ENCODE measurements at regions not wholly inside any gene's neighbourhood (a gene's known extent, or its start where the extent isn't known, plus 50 kb on each side); places are given as distances from the start of the nearest gene placed in this dataset.

DNA sequence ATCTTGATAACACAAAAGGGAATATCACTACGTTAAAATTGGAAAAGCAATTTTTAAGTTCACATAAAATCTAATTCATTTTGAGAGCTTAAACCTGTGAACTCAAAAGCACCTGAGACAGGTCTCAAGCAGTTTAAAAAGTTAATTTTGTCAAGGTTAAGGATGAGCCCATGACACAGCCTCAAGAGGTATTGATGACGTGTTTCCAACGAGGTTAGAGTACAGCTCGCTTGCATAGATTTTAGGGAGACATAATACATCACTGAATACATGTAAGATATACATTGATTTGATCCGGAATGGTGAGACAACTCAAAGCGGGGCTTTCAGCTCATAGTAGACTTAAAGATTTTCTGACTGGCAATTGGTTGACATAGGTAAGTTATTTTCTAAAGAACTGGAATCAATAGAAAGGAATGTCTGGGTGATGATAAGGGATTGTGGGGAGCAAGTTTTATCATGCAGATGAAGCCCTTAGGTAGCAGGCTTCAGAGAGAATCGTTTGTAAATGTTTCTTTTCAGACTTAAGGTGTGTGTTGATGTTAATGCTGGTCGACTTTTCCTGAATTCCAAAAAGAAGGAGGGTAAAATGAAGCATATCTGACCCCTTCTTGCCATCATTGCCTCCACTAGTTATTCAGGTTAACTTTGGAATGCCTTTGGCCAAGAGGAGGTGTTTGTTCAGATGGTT, 2890.6 kb downstream of the PCDH9 start:
- TF ChIP-seq EZH2phosphoT487 (IDR thresholded peaks at IDR 0.05; ENCODE audit: low read length): no peak
- TF ChIP-seq, protein P1, sequence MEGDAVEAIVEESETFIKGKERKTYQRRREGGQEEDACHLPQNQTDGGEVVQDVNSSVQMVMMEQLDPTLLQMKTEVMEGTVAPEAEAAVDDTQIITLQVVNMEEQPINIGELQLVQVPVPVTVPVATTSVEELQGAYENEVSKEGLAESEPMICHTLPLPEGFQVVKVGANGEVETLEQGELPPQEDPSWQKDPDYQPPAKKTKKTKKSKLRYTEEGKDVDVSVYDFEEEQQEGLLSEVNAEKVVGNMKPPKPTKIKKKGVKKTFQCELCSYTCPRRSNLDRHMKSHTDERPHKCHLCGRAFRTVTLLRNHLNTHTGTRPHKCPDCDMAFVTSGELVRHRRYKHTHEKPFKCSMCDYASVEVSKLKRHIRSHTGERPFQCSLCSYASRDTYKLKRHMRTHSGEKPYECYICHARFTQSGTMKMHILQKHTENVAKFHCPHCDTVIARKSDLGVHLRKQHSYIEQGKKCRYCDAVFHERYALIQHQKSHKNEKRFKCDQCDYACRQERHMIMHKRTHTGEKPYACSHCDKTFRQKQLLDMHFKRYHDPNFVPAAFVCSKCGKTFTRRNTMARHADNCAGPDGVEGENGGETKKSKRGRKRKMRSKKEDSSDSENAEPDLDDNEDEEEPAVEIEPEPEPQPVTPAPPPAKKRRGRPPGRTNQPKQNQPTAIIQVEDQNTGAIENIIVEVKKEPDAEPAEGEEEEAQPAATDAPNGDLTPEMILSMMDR (IDR thresholded peaks at IDR 0.05; ENCODE audit: low read length): no peak

Data from MM.1S (cell line).